Posterior vena cava (tissue), 2 donors: ENCODE measurements at regions not wholly inside any gene's neighbourhood (a gene's known extent, or its start where the extent isn't known, plus 50 kb on each side); places are given as distances from the start of the nearest gene placed in this dataset.
"Not testable (repeated sequence)": the region's sequence is repeated elsewhere in the genome, so short reads cannot be mapped to it uniquely, and the experiment has no call there.

Experiments used
- DNase-seq: peaks from one replicate; pipeline ENCODE4 v3.0.0-alpha.2; 2020; ENCODE audit warnings: low spot score
- intact Hi-C, 2 donors: fragments of 100-400 bp; cut with DNase I; formaldehyde crosslinking; loops; one replicate each; pipeline versions ENCODE4 v1.14.1 to v1.14.2; 2022 to 2023
- donor health status: DM: yes; HTN: yes; CAD: no.
- donor health status: DM: yes; HTN: yes; CAD: no.

GRCh38 chr18:68400889-68401288, 314.0 kb downstream of the TMX3 start:
- no peak for DNase-seq
- intact Hi-C loops, result no loop called here

DNA sequence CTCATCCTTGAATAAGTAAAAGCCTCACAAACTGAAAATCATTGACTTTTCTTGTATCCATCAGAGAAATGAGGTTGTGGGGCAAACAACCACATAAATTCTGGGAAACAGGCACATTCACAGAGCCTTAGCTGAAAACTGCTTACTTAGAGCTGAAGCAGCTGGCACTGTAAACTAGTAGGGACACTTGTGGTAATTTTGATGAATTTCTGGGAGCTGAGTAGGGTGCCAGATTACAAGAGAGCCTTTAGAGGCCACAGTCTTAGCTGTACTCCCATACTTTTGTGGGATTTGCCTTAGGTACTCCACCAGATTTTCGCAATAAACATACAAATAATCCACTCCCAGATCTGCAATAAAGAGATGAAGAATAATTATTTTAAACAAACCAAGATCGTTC, 315.2 kb downstream of the TMX3 start:
- no peak for DNase-seq
- intact Hi-C loops, result no loop called here

GRCh38 chr18:68397241-68398035, 317.5 kb downstream of the TMX3 start:
- DNase-seq, result no peak
- intact Hi-C loops, result no loop called here

GRCh38 chr18:68394705-68395104, 320.2 kb downstream of the TMX3 start:
- intact Hi-C loops, result no loop called here
- DNase-seq, result no peak

GRCh38 chr18:68391801-68392200, 323.1 kb downstream of the TMX3 start:
- no peak for DNase-seq
- intact Hi-C loops, result no loop called here

- intact Hi-C loops, result no loop called here
These were observed 327.7 kb downstream of the TMX3 start for GRCh38 chr18:68387246-68387645.

GRCh38 chr18:68383979-68384378, 330.9 kb downstream of the TMX3 start:
- DNase-seq, result peak; percentile 71
- intact Hi-C loops, result not testable (repeated sequence)

More at GRCh38 chr18:68387246-68387645, 327.7 kb downstream of the TMX3 start:
- DNase-seq, result no peak

DNA sequence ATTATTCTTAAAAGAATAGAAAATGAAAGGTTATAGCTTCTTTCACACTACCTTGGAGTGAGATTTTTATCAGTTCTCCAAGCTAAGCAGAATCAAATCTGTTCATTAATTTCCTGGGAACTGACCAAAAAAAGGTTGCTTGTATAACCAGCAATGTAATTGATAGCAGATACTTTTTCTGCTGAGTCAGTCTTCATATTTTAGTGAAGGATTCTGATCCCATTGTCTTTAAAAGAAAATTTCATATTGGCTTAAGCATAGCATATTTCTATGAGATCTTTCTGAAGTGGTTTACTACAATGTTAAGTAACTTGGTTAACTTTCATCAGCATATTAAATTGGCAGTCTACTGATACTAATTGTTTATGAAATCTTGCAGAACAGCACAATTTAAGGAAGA, 338.0 kb downstream of the TMX3 start:
- intact Hi-C loops, result no loop called here
- DNase-seq, result no peak

DNA sequence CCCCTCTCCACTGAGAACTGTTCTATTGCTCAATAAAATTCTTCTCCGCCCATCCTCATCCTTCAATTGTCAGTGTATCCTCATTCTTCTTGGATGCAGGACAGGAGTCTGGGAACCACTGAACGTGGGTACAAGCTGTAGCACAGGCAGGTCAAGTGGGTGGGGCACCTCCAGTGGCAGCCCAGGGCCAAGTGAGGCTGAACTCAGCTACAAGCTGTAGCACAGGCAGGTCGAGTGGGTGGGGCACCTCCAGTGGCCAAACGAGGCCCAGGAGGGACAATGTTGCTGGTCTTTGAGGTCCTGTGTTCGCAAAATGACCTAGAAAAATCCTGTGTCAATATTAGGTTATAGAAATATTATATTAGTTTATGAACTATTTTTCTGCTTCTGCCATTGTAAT, 352.0 kb downstream of the TMX3 start:
- DNase-seq, result peak; percentile 72
- intact Hi-C loops, result no loop called here

- intact Hi-C loops, result no loop called here
- DNase-seq, result no peak
These were observed 359.3 kb downstream of the TMX3 start for GRCh38 chr18:68355637-68356036.

- intact Hi-C loops, result no loop called here
- no peak for DNase-seq
These were observed 360.7 kb downstream of the TMX3 start for GRCh38 chr18:68354176-68354575.

- no peak for DNase-seq
- intact Hi-C loops, result no loop called here
These were observed 372.8 kb downstream of the TMX3 start for GRCh38 chr18:68342039-68342659.

GRCh38 chr18:68340606-68341005, 374.3 kb downstream of the TMX3 start:
- no peak for DNase-seq

GRCh38 chr18:68330658-68331057, 384.2 kb downstream of the TMX3 start:
- no peak for DNase-seq
- intact Hi-C loops, result no loop called here

More at GRCh38 chr18:68340606-68341005, 374.3 kb downstream of the TMX3 start:
- intact Hi-C loops, result no loop called here

- intact Hi-C loops, result no loop called here
- no peak for DNase-seq
These were observed 391.0 kb downstream of the TMX3 start for GRCh38 chr18:68323921-68324320.

- intact Hi-C loops, result no loop called here
- DNase-seq, result no peak
These were observed 398.3 kb downstream of the TMX3 start for GRCh38 chr18:68316636-68317035.

GRCh38 chr18:68314403-68314802, 400.5 kb downstream of the TMX3 start:
- intact Hi-C loops, result no loop called here

DNA sequence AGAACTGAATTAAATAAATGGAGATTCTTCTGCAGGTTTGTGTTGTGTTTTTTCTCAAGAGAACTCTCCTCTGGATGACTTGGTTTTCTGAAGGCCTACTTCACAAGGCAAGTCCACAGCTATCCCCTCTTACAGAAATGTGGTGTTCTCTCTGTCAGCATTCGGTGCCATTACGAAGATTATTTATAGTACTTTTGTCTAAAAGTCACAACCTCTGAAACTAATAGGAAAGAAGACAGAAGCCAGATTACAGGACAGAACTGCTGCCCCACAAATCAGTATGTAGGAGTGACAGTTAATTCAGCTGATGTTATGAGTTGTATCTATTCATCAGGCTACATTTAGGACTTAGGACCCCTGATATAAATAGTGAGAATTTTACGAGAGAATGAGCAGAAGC, 413.5 kb downstream of the TMX3 start:
- no peak for DNase-seq
- intact Hi-C loops, result no loop called here

More at GRCh38 chr18:68314403-68314802, 400.5 kb downstream of the TMX3 start:
- DNase-seq, result no peak

DNA sequence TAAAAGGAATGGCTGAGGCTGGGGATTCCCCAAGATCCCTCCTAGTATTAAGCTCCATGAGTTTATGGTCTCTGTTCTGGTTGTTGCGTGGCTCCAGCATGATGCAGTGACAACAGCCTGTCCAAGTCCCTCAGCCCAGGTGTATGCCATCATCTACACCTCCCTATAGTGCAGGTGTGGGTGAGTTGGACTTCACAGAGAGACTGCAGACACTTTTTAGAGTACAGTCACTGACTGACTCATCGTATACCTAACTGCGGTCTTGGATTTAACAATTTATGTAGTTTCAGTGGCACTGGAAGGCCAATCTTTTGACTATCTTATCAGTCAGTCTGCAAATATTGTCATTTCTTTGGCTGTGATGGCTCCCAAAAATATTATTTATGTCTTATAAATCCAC, 415.0 kb downstream of the TMX3 start:
- intact Hi-C loops, result no loop called here
- DNase-seq, result no peak

- no peak for DNase-seq
- intact Hi-C loops, result no loop called here
These were observed 416.6 kb downstream of the TMX3 start for GRCh38 chr18:68298330-68298729.

GRCh38 chr18:68288408-68288807, 426.5 kb downstream of the TMX3 start:
- intact Hi-C loops, result loop anchor here in 1 of 2 donors (10.0 kb wide), 1 partner anchor 244 kb away; no protein-coding TSS in a partner anchor

More at GRCh38 chr18:68288408-68288807, 426.5 kb downstream of the TMX3 start:
- DNase-seq, result no peak
